OCI-LY7 (cell line): ENCODE measurements at regions not wholly inside any gene's neighbourhood (a gene's known extent, or its start where the extent isn't known, plus 50 kb on each side); places are given as distances from the start of the nearest gene placed in this dataset.

Experiments used
- BruUV-seq: library from RNA; stranded (reverse); fragments of 400-500 nt; replicated peaks from 2 replicates; lab custom pipeline; 2021; lab: Mats Ljungman, UMichigan
- CTCF ChIA-PET: fragments of 300-600 bp; sonication (Branson Sonifier 250); formaldehyde crosslinking; loops from one replicate; lab custom pipeline; 2022; ENCODE audit warnings: antibody characterized with exemption; ENCODE audit not compliant: unreplicated experiment; lab: Charles Lee
- POLR2A ChIA-PET: fragments of 300-600 bp; sonication (Branson Sonifier 250); formaldehyde crosslinking; loops from one replicate; lab custom pipeline; 2022; ENCODE audit warnings: antibody characterized with exemption; lab: Charles Lee
- DNase-seq: peaks from one replicate; pipeline ENCODE4 v3.0.0-alpha.2; 2015; ENCODE audit warnings: low spot score
- H2AFZ ChIP-seq: fragments of 200-600 bp; sonication (generic), shearing (Covaris generic); 2 replicates; pipeline ENCODE4 v1.6.1; 2014; ENCODE audit warnings: mild to moderate bottlenecking, antibody characterized with exemption, low read length, moderate library complexity
- H3K27ac ChIP-seq: fragments of 200-600 bp; sonication (generic); 2 replicates; pipeline ENCODE4 v1.5.1; 2014; ENCODE audit warnings: mixed run types, low read depth, mild to moderate bottlenecking, moderate library complexity, low read length, inconsistent platforms; ENCODE audit not compliant: poor library complexity, severe bottlenecking
- H3K36me3 ChIP-seq: fragments of 200-600 bp; sonication (generic); 2 replicates; pipeline ENCODE4 v1.6.1; 2014; ENCODE audit warnings: mild to moderate bottlenecking, antibody characterized with exemption, low read length, moderate library complexity, mixed read lengths; ENCODE audit not compliant: insufficient read depth
- H3K4me1 ChIP-seq: fragments of 200-600 bp; sonication (generic); 2 replicates; pipeline ENCODE4 v1.5.1; 2014; ENCODE audit warnings: mild to moderate bottlenecking, low read length; ENCODE audit not compliant: insufficient read depth, poor library complexity, severe bottlenecking
- H3K4me2 ChIP-seq: fragments of 200-600 bp; sonication (generic); 2 replicates; pipeline ENCODE4 v1.6.1; 2014; ENCODE audit warnings: mild to moderate bottlenecking, low read length
- H3K4me3 ChIP-seq: fragments of 200-600 bp; sonication (generic); 2 replicates; pipeline ENCODE4 v1.5.1; 2014; ENCODE audit warnings: mild to moderate bottlenecking, low read depth, low read length; ENCODE audit not compliant: poor library complexity, severe bottlenecking
- H3K79me2 ChIP-seq: fragments of 200-600 bp; sonication (generic); 2 replicates; pipeline ENCODE4 v1.6.1; 2016; ENCODE audit warnings: low read depth, mild to moderate bottlenecking, low read length, moderate library complexity, mixed read lengths; ENCODE audit not compliant: insufficient read depth
- H3K9me2 ChIP-seq: fragments of 200-600 bp; sonication (generic); 2 replicates; pipeline ENCODE4 v1.6.1; 2016; ENCODE audit warnings: mild to moderate bottlenecking, low read length, mixed read lengths; ENCODE audit not compliant: insufficient read depth
- H3K9me3 ChIP-seq: fragments of 200-600 bp; sonication (generic); 2 replicates; pipeline ENCODE4 v1.6.1; 2014; ENCODE audit warnings: mild to moderate bottlenecking, mixed run types, low read length, mixed read lengths
- H4K20me1 ChIP-seq: fragments of 200-600 bp; sonication (generic); 2 replicates; pipeline ENCODE4 v1.6.1; 2014; ENCODE audit warnings: mild to moderate bottlenecking, antibody characterized with exemption, low read length, moderate library complexity, mixed read lengths; ENCODE audit not compliant: insufficient read depth
- CTCF ChIP-seq: fragments of 200-600 bp; sonication (generic); conservative IDR thresholded peaks from 2 replicates; pipeline ENCODE4 v1.5.1; 2014; ENCODE audit warnings: mild to moderate bottlenecking, antibody characterized with exemption, low read length, moderate library complexity, mixed read lengths
- EZH2phosphoT487 ChIP-seq: fragments of 200-600 bp; sonication (generic); IDR thresholded peaks from 2 replicates; pipeline ENCODE4 v1.6.1; 2018; ENCODE audit warnings: low read depth, borderline replicate concordance, mild to moderate bottlenecking, mixed run types, antibody characterized with exemption, low read length, moderate library complexity, mixed read lengths
- intact Hi-C: fragments of 100-400 bp; cut with micrococcal nuclease; formaldehyde crosslinking; loops from one replicate; pipeline ENCODE4 v1.10.0; 2022; ENCODE audit not compliant: unreplicated experiment

GRCh38 chr22:48210812-48211211 lies 1448.4 kb downstream of the TBC1D22A start:
- Histone ChIP-seq H3K27ac (no peak overlapping the region), H2AFZ (no peak overlapping the region), H3K4me3 (no peak overlapping the region), H4K20me1 (no peaks in the 10 kb centered on the region), H3K9me2 (no peaks in the 10 kb centered on the region), H3K4me1 (no peaks in the 10 kb centered on the region), H3K9me3 (no peaks in the 10 kb centered on the region), H3K79me2 (no peaks in the 10 kb centered on the region), H3K36me3 (no peaks in the 10 kb centered on the region), H3K4me2 (no peak overlapping the region)
- CTCF ChIA-PET: no interaction called here
- no peak for TF ChIP-seq CTCF
- TF ChIP-seq EZH2phosphoT487: no peak
- intact Hi-C loops: no loop called here
- no peak for DNase-seq
- POLR2A ChIA-PET: no interaction called here
- no TSS peak for BruUV-seq

GRCh38 chr22:48210198-48210580 lies 1447.7 kb downstream of the TBC1D22A start:
- CTCF ChIA-PET: no interaction called here
- no peak overlapping the region for H3K4me2 ChIP-seq
- no peaks in the 10 kb centered on the region for H3K36me3 ChIP-seq
- intact Hi-C loops: no loop called here
- POLR2A ChIA-PET: no interaction called here
- H3K27ac ChIP-seq: no peak overlapping the region
- H3K79me2 ChIP-seq: no peaks in the 10 kb centered on the region
- TF ChIP-seq EZH2phosphoT487 (no peak), CTCF (no peak)
- H3K9me3 ChIP-seq: no peaks in the 10 kb centered on the region
- H4K20me1 ChIP-seq: no peaks in the 10 kb centered on the region
- no TSS peak for BruUV-seq
- no peak overlapping the region for H3K4me3 ChIP-seq
- DNase-seq: no peak
- no peaks in the 10 kb centered on the region for H3K9me2 ChIP-seq
- no peak overlapping the region for H2AFZ ChIP-seq
- H3K4me1 ChIP-seq: no peaks in the 10 kb centered on the region

GRCh38 chr22:48209473-48210197 lies 1447.2 kb downstream of the TBC1D22A start:
- ChIA-PET CTCF (no interaction called here), POLR2A (no interaction called here)
- Histone ChIP-seq H3K9me2 (no peaks in the 10 kb centered on the region), H3K4me1 (no peaks in the 10 kb centered on the region), H4K20me1 (no peaks in the 10 kb centered on the region), H3K9me3 (no peaks in the 10 kb centered on the region), H3K27ac (no peak overlapping the region), H3K4me3 (no peak overlapping the region), H2AFZ (no peak overlapping the region), H3K36me3 (no peaks in the 10 kb centered on the region), H3K4me2 (no peak overlapping the region), H3K79me2 (no peaks in the 10 kb centered on the region)
- intact Hi-C loops: no loop called here
- TF ChIP-seq CTCF (no peak), EZH2phosphoT487 (no peak)
- DNase-seq: no peak
- BruUV-seq: no TSS peak
